AG04450 (cell line): ENCODE measurements at regions not wholly inside any gene's neighbourhood (a gene's known extent, or its start where the extent isn't known, plus 50 kb on each side); places are given as distances from the start of the nearest gene placed in this dataset.

ENCODE experiments used
- CTCF ChIA-PET: fragments of 300-600, 350-600 bp; formaldehyde crosslinking; extraction: SDS; loops from one replicate; lab custom pipeline; 2022; ENCODE audit warnings: antibody characterized with exemption, inconsistent platforms; lab: Charles Lee
- POLR2A ChIA-PET: fragments of 350-600 bp; formaldehyde crosslinking; extraction: SDS; loops from one replicate; lab custom pipeline; 2021; ENCODE audit warnings: antibody characterized with exemption, inconsistent platforms; lab: Yijun Ruan, JAX
- DNase-seq: peaks from one replicate; pipeline ENCODE4 v3.0.0-alpha.2; 2011; ENCODE audit warnings: low read depth, low spot score
- H3K27ac ChIP-seq: one replicate; pipeline ENCODE4 v1.5.1; 2012; ENCODE audit warnings: low read depth, low read length, control low read depth
- H3K27me3 ChIP-seq: one replicate; pipeline ENCODE4 v1.6.0; 2012; ENCODE audit warnings: low read length; ENCODE audit not compliant: control insufficient read depth, insufficient read depth
- H3K4me3 ChIP-seq: 2 replicates; pipeline ENCODE4 v1.5.1; 2011; ENCODE audit warnings: mild to moderate bottlenecking, low read depth, low read length, control low read depth
- H3K9me3 ChIP-seq: 2 replicates; pipeline ENCODE4 v1.5.1; 2012; ENCODE audit warnings: low read length; ENCODE audit not compliant: control insufficient read depth, insufficient read depth
- CTCF ChIP-seq: IDR thresholded peaks from 2 replicates; pipeline ENCODE4 v1.5.1; 2011; ENCODE audit warnings: low read depth, low read length, control low read depth, inconsistent platforms

GRCh38 chr11:90913131-90913668 is 690.4 kb upstream of the CHORDC1 start:
- Histone ChIP-seq H3K4me3 (no peak overlapping the region), H3K9me3 (0 out of 2 replicates have a peak, but pooled peaks cover 4% of the 10 kb centered on the region), H3K27ac (no peak overlapping the region), H3K27me3 (no peaks in the 10 kb centered on the region)
- CTCF ChIA-PET = no interaction called here
- no peak for TF ChIP-seq CTCF
- no peak for DNase-seq
- POLR2A ChIA-PET = no interaction called here

- Histone ChIP-seq H3K4me3 (no peak overlapping the region), H3K27ac (no peak overlapping the region), H3K9me3 (0 out of 2 replicates have a peak, but pooled peaks cover 4% of the 10 kb centered on the region), H3K27me3 (no peaks in the 10 kb centered on the region)
- POLR2A ChIA-PET = no interaction called here
- TF ChIP-seq CTCF = no peak
- CTCF ChIA-PET = no interaction called here
- DNase-seq = no peak
These were observed 689.8 kb upstream of the CHORDC1 start for GRCh38 chr11:90912631-90913030.

GRCh38 chr11:90911192-90911591 is 688.3 kb upstream of the CHORDC1 start:
- no peaks in the 10 kb centered on the region for H3K27me3 ChIP-seq
- ChIA-PET CTCF (no interaction called here), POLR2A (no interaction called here)
- H3K4me3 ChIP-seq = no peak overlapping the region
- H3K9me3 ChIP-seq = 0 out of 2 replicates have a peak, but pooled peaks cover 4% of the 10 kb centered on the region
- DNase-seq = no peak
- H3K27ac ChIP-seq = no peak overlapping the region
- no peak for TF ChIP-seq CTCF

- H3K9me3 ChIP-seq = 0 out of 2 replicates have a peak, but pooled peaks cover 4% of the 10 kb centered on the region
- H3K27ac ChIP-seq = no peak overlapping the region
- H3K4me3 ChIP-seq = no peak overlapping the region
- TF ChIP-seq CTCF = no peak
- CTCF ChIA-PET = no interaction called here
- no peak for DNase-seq
- H3K27me3 ChIP-seq = no peaks in the 10 kb centered on the region
- POLR2A ChIA-PET = no interaction called here
These were observed 685.2 kb upstream of the CHORDC1 start for GRCh38 chr11:90908074-90908473.

- no peak for TF ChIP-seq CTCF
- no peak for DNase-seq
- Histone ChIP-seq H3K27ac (no peak overlapping the region), H3K4me3 (no peak overlapping the region), H3K9me3 (no peaks in the 10 kb centered on the region), H3K27me3 (no peaks in the 10 kb centered on the region)
- ChIA-PET CTCF (no interaction called here), POLR2A (no interaction called here)
These were observed 673.0 kb upstream of the CHORDC1 start for GRCh38 chr11:90895850-90896249.
